ENCODE measurements at regions not wholly inside any gene's neighbourhood (a gene's known extent, or its start where the extent isn't known, plus 50 kb on each side); places are given as distances from the start of the nearest gene placed in this dataset.

DNA sequence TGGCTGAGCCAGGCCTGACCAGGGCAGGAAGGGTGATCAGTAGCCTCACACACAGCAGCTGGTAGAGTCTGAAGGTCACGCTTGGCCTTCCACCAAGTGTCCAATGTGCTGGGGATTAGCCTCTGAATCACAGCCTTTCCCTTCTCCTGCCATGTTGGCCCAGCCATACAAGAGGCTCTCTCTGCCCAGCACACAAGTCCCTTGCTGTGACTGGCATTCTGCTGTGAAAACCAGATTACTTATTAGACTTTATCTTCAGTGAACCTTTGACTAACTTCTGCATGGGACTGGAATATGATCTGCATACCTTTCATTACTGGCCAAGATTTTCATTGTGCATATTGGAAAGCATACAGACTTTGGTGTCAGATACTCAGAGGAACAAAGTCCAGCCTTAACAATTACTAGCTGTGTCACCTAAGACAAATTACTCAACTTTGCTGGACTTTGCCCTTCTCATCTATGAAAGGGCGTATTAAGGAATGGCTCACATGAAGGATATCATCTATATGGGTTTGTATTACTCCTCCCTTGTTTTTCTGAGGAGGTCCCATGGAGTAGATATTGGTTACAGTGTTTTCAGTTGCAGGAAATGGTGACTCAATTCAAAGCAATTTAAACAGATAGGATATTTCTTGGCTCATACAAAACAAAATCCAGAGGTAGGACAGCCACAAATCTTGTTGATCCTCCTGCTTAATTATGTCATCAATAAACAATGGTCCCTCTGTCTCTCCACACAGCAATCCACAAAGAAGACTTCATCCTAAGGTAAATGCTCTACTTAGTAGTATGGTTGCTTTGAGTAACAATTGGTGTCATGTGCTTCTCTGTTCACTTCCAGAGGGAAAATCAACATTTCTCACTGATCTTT is 99.6 kb downstream of the DYRK2 start (continued):
- TF ChIP-seq RNF2 (IDR thresholded peaks at IDR 0.05; ENCODE audit: borderline replicate concordance, low read depth, low read length, missing control alignments, poor library complexity, severe bottlenecking) (no peak), NRF1 (IDR thresholded peaks at IDR 0.05; ENCODE audit: low read depth, low read length) (no peak), NANOG (IDR thresholded peaks at IDR 0.05; ENCODE audit: insufficient read depth, low read depth, low read length, poor library complexity, severe bottlenecking) (no peak), CHD2 (IDR thresholded peaks at IDR 0.05; ENCODE audit: low read length) (no peak), KDM4A (IDR thresholded peaks at IDR 0.05; ENCODE audit: low read depth, low read length, severe bottlenecking) (no peak), ASH2L (IDR thresholded peaks at IDR 0.05; ENCODE audit: low read length) (no peak), TEAD4 (IDR thresholded peaks at IDR 0.05; ENCODE audit: low read depth, low read length) (no peak)

Measured in H1 (cell line).